SK-N-MC (cell line): ENCODE measurements at regions not wholly inside any gene's neighbourhood (a gene's known extent, or its start where the extent isn't known, plus 50 kb on each side); places are given as distances from the start of the nearest gene placed in this dataset.
"Not testable (repeated sequence)": the region's sequence is repeated elsewhere in the genome, so short reads cannot be mapped to it uniquely, and the experiment has no call there.

Experiments
- EZH2 ChIP-seq: fragments of 200-600 bp; sonication (generic); IDR thresholded peaks from one replicate; pipeline ENCODE4 v1.6.1; 2017; ENCODE audit warnings: antibody characterized with exemption
- FOXP2 ChIP-seq: optimal IDR thresholded peaks from 2 replicates; pipeline ENCODE3; 2011; ENCODE audit warnings: mild to moderate bottlenecking, moderate library complexity; ENCODE audit not compliant: insufficient read depth; ENCODE audit errors: extremely low read length, control extremely low read depth
- POLR2AphosphoS5 ChIP-seq: IDR thresholded peaks from 2 replicates; pipeline ENCODE4 v1.6.1; 2012; ENCODE audit warnings: mild to moderate bottlenecking, low read depth, low read length, borderline replicate concordance

DNA sequence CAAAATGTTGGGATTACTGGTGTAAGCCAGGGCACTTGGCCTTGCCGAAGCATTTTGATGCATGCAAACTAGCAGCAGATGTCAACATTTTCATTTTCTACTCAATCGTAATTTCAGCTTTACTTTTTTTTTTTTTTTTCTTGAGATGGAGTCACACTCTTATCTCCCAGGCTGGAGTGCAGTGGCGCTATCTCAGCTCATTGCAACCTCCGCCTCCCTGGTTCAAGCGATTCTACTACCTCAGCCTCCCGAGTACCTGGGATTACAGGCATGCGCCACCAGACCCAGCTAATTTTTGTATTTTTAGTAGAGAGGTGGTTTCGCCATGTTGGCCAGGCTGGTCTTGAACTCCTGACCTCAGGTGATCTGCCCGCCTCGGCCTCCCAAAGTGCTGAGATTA lies 373.3 kb upstream of the RGS6 start:
- TF ChIP-seq EZH2, FOXP2, POLR2AphosphoS5: not testable (repeated sequence)
